Right lobe of liver (tissue), 6 donors: ENCODE measurements at regions not wholly inside any gene's neighbourhood (a gene's known extent, or its start where the extent isn't known, plus 50 kb on each side); places are given as distances from the start of the nearest gene placed in this dataset.

ENCODE experiments used
- ATAC-seq, 4 donors: fragments of 200-7000 bp; cut with Tn5 transposase; one replicate each; pipeline ENCODE4 v1.9.1; 2020; ENCODE audit warnings: mild to moderate bottlenecking in 4 of 4, moderate library complexity in 4 of 4
- DNase-seq, 3 donors: peaks; one replicate each; pipeline ENCODE4 v3.0.0-alpha.2; 2020
- H3K27ac ChIP-seq, 3 donors: fragments of 200-600 bp; one replicate each; pipeline ENCODE4 v1.8.0; 2022
- H3K27me3 ChIP-seq, 2 donors: fragments of 200-600 bp; one replicate each; pipeline ENCODE4 v1.8.0; 2022
- H3K36me3 ChIP-seq, 4 donors: fragments of 200-600 bp; sonication (generic) in 1 of 4; one replicate each; pipeline versions ENCODE4 v1.5.1 to v1.8.0; 2017 to 2022; ENCODE audit warnings: control low read depth in 1 of 4
- H3K4me1 ChIP-seq, 4 donors: fragments of 200-600 bp; sonication (generic) in 1 of 4; one replicate each; pipeline versions ENCODE4 v1.5.1 to v1.8.0; 2017 to 2022; ENCODE audit warnings: control low read depth in 1 of 4
- H3K4me3 ChIP-seq, 3 donors: fragments of 200-600 bp; one replicate each; pipeline ENCODE4 v1.8.0; 2022
- H3K9me3 ChIP-seq, 4 donors: fragments of 200-600 bp; sonication (generic) in 1 of 4; one replicate each; pipeline versions ENCODE4 v1.5.1 to v1.8.0; 2017 to 2022; ENCODE audit warnings: control low read depth in 1 of 4
- CTCF ChIP-seq, 4 donors: fragments of 200-600 bp in 3 of 4; fragments of 450-650 bp in 1 of 4; IDR thresholded peaks; one replicate each; pipeline versions ENCODE4 v1.5.1 to v1.8.0; 2016 to 2022; ENCODE audit warnings: antibody characterized with exemption in 4 of 4, mild to moderate bottlenecking in 2 of 4
- POLR2A ChIP-seq: fragments of 450-650 bp; IDR thresholded peaks from one replicate; pipeline ENCODE4 v1.6.1; 2017; ENCODE audit warnings: antibody characterized with exemption, mild to moderate bottlenecking
- WGBS: methylation state at CpG from one replicate; pipeline ENCODE4 v1.1.6; 2018; ENCODE audit warnings: low coverage, low lambda C conversion rate; ENCODE audit not compliant: insufficient coverage; ENCODE audit errors: missing lambda C conversion rate; 5-methylcytosine and 5-hydroxymethylcytosine counted together
- intact Hi-C, 2 donors: fragments of 100-400 bp; cut with DNase I; formaldehyde crosslinking; loops; one replicate each; pipeline versions ENCODE4 v1.11.2 to v1.14.1; 2022
- donor health status: DM: no; HTN: yes; CAD: no.
- donor health status: DM: no; HTN: no; CAD: no.
- donor health status: DM: no; HTN: no; CAD: no.
- donor health status: DM: no; HTN: yes; CAD: no.
- donor health status: DM: no; HTN: yes; CAD: no.

- TF ChIP-seq CTCF (IDR thresholded peaks at IDR 0.05): no peak
- TF ChIP-seq POLR2A: no peak
- Histone ChIP-seq H3K27me3 (no peaks in the 10 kb centered on the region), H3K4me3 (no peak overlapping the region), H3K4me1 (no peaks in the 10 kb centered on the region), H3K36me3 (no peaks in the 10 kb centered on the region), H3K27ac (no peak overlapping the region), H3K9me3 (no peaks in the 10 kb centered on the region)
- no peak for DNase-seq
- ATAC-seq: no peak
- intact Hi-C loops: no loop called here
- WGBS: 57% methylated on average over 3 of the region's 3 CpGs
These were observed 158.1 kb upstream of the ZNF385D start for GRCh38 chr3:21909096-21909495.

GRCh38 chr3:21912711-21913110 is 161.7 kb upstream of the ZNF385D start:
- H3K4me1 ChIP-seq: no peaks in the 10 kb centered on the region
- H3K27me3 ChIP-seq: no peaks in the 10 kb centered on the region
- H3K27ac ChIP-seq: no peak overlapping the region
- WGBS: 22% methylated on average over 1 of the region's 1 CpG
- no peaks in the 10 kb centered on the region for H3K36me3 ChIP-seq
- TF ChIP-seq CTCF (IDR thresholded peaks at IDR 0.05) (no peak), POLR2A (no peak)
- intact Hi-C loops: no loop called here
- H3K4me3 ChIP-seq: no peak overlapping the region
- H3K9me3 ChIP-seq: no peaks in the 10 kb centered on the region
- ATAC-seq (no peak), DNase-seq (no peak)

GRCh38 chr3:21913791-21914190 is 162.8 kb upstream of the ZNF385D start:
- H3K4me3 ChIP-seq: no peak overlapping the region
- H3K27me3 ChIP-seq: no peaks in the 10 kb centered on the region
- no peaks in the 10 kb centered on the region for H3K4me1 ChIP-seq
- no peak for DNase-seq
- intact Hi-C loops: no loop called here
- H3K36me3 ChIP-seq: no peaks in the 10 kb centered on the region
- H3K9me3 ChIP-seq: no peaks in the 10 kb centered on the region
- ATAC-seq: no peak
- no peak overlapping the region for H3K27ac ChIP-seq
- no peak for TF ChIP-seq POLR2A
- TF ChIP-seq CTCF (IDR thresholded peaks at IDR 0.05): no peak

GRCh38 chr3:21914451-21914850 is 163.4 kb upstream of the ZNF385D start:
- 29% methylated on average over 2 of the region's 2 CpGs for WGBS
- intact Hi-C loops: no loop called here
- no peak overlapping the region for H3K4me3 ChIP-seq

More at GRCh38 chr3:21914451-21914850, 163.4 kb upstream of the ZNF385D start:
- Histone ChIP-seq H3K9me3 (no peaks in the 10 kb centered on the region), H3K4me1 (no peaks in the 10 kb centered on the region), H3K36me3 (no peaks in the 10 kb centered on the region), H3K27me3 (no peaks in the 10 kb centered on the region), H3K27ac (no peak overlapping the region)
- DNase-seq (no peak), ATAC-seq (no peak)
- TF ChIP-seq CTCF (IDR thresholded peaks at IDR 0.05): no peak
- TF ChIP-seq POLR2A: no peak
